ENCODE measurements at regions not wholly inside any gene's neighbourhood (a gene's known extent, or its start where the extent isn't known, plus 50 kb on each side); places are given as distances from the start of the nearest gene placed in this dataset.

GRCh38 chr1:47508702-47509431, 71.0 kb downstream of the FOXD2 start:
- Histone ChIP-seq H3K27ac (ENCODE audit: low read depth, low read length, severe bottlenecking) (no peak overlapping the region), H3K4me3 (ENCODE audit: extremely low read depth, insufficient read depth, low read length, poor library complexity, severe bottlenecking) (peak overlapping the region; percentile 26)
- WGBS, 2 experiments (ENCODE audit: insufficient coverage in 2 of 2): 1 to 10% methylated on average over 7 of the region's 18 CpGs

GRCh38 chr1:47510282-47510811, 72.5 kb downstream of the FOXD2 start:
- Histone ChIP-seq H3K4me3 (ENCODE audit: extremely low read depth, insufficient read depth, low read length, poor library complexity, severe bottlenecking) (no peak overlapping the region), H3K9me3 (ENCODE audit: control insufficient read depth, low read length) (peaks cover 4% of the 10 kb centered on the region), H3K36me3 (ENCODE audit: control insufficient read depth, insufficient read depth, low read length) (no peaks in the 10 kb centered on the region), H3K27ac (ENCODE audit: low read depth, low read length, severe bottlenecking) (no peak overlapping the region), H3K4me1 (ENCODE audit: control insufficient read depth, insufficient read depth, low read length, poor library complexity, severe bottlenecking) (peaks cover 7% of the 10 kb centered on the region)
- 73 to 88% methylated on average over 4 to 7 of the region's 10 CpGs for WGBS, 2 experiments (ENCODE audit: insufficient coverage in 2 of 2)

More at GRCh38 chr1:47508702-47509431, 71.0 kb downstream of the FOXD2 start:
- H3K36me3 ChIP-seq (ENCODE audit: control insufficient read depth, insufficient read depth, low read length): no peaks in the 10 kb centered on the region
- no peaks in the 10 kb centered on the region for H3K9me3 ChIP-seq (ENCODE audit: control insufficient read depth, low read length)
- H3K4me1 ChIP-seq (ENCODE audit: control insufficient read depth, insufficient read depth, low read length, poor library complexity, severe bottlenecking): peaks cover 7% of the 10 kb centered on the region

- Histone ChIP-seq H3K9me3 (ENCODE audit: control insufficient read depth, low read length) (peaks cover 4% of the 10 kb centered on the region), H3K27ac (ENCODE audit: low read depth, low read length, severe bottlenecking) (no peak overlapping the region), H3K4me3 (ENCODE audit: extremely low read depth, insufficient read depth, low read length, poor library complexity, severe bottlenecking) (no peak overlapping the region), H3K36me3 (ENCODE audit: control insufficient read depth, insufficient read depth, low read length) (no peaks in the 10 kb centered on the region), H3K4me1 (ENCODE audit: control insufficient read depth, insufficient read depth, low read length, poor library complexity, severe bottlenecking) (peaks cover 7% of the 10 kb centered on the region)
- WGBS, 2 experiments (ENCODE audit: insufficient coverage in 2 of 2): 93 to 95% methylated on average over 2 of the region's 2 CpGs
Measured at GRCh38 chr1:47511825-47512224, 74.0 kb downstream of the FOXD2 start.

- H3K4me3 ChIP-seq (ENCODE audit: extremely low read depth, insufficient read depth, low read length, poor library complexity, severe bottlenecking): no peak overlapping the region
- no peak overlapping the region for H3K27ac ChIP-seq (ENCODE audit: low read depth, low read length, severe bottlenecking)
- peaks cover 4% of the 10 kb centered on the region for H3K4me1 ChIP-seq (ENCODE audit: control insufficient read depth, insufficient read depth, low read length, poor library complexity, severe bottlenecking)
- H3K9me3 ChIP-seq (ENCODE audit: control insufficient read depth, low read length): peaks cover 4% of the 10 kb centered on the region
- 88 to 100% methylated on average over 3 of the region's 3 CpGs for WGBS, 2 experiments (ENCODE audit: insufficient coverage in 2 of 2)
- no peaks in the 10 kb centered on the region for H3K36me3 ChIP-seq (ENCODE audit: control insufficient read depth, insufficient read depth, low read length)
Measured at GRCh38 chr1:47513393-47513792, 75.5 kb downstream of the FOXD2 start.

GRCh38 chr1:47514229-47514628, 76.4 kb downstream of the FOXD2 start:
- Histone ChIP-seq H3K4me1 (ENCODE audit: control insufficient read depth, insufficient read depth, low read length, poor library complexity, severe bottlenecking) (no peaks in the 10 kb centered on the region), H3K27ac (ENCODE audit: low read depth, low read length, severe bottlenecking) (no peak overlapping the region), H3K36me3 (ENCODE audit: control insufficient read depth, insufficient read depth, low read length) (no peaks in the 10 kb centered on the region), H3K4me3 (ENCODE audit: extremely low read depth, insufficient read depth, low read length, poor library complexity, severe bottlenecking) (no peak overlapping the region), H3K9me3 (ENCODE audit: control insufficient read depth, low read length) (peaks cover 4% of the 10 kb centered on the region)

- H3K4me3 ChIP-seq (ENCODE audit: extremely low read depth, insufficient read depth, low read length, poor library complexity, severe bottlenecking): no peak overlapping the region
- no peaks in the 10 kb centered on the region for H3K36me3 ChIP-seq (ENCODE audit: control insufficient read depth, insufficient read depth, low read length)
- peaks cover 4% of the 10 kb centered on the region for H3K9me3 ChIP-seq (ENCODE audit: control insufficient read depth, low read length)
- H3K4me1 ChIP-seq (ENCODE audit: control insufficient read depth, insufficient read depth, low read length, poor library complexity, severe bottlenecking): no peaks in the 10 kb centered on the region
- WGBS, 2 experiments (ENCODE audit: insufficient coverage in 2 of 2): 85 to 92% methylated on average over 4 to 5 of the region's 8 CpGs
- H3K27ac ChIP-seq (ENCODE audit: low read depth, low read length, severe bottlenecking): no peak overlapping the region
Measured at GRCh38 chr1:47515164-47515789, 77.4 kb downstream of the FOXD2 start.

GRCh38 chr1:47517946-47518345, 80.1 kb downstream of the FOXD2 start:
- H3K4me1 ChIP-seq (ENCODE audit: control insufficient read depth, insufficient read depth, low read length, poor library complexity, severe bottlenecking): no peaks in the 10 kb centered on the region
- H3K36me3 ChIP-seq (ENCODE audit: control insufficient read depth, insufficient read depth, low read length): no peaks in the 10 kb centered on the region
- no peak overlapping the region for H3K4me3 ChIP-seq (ENCODE audit: extremely low read depth, insufficient read depth, low read length, poor library complexity, severe bottlenecking)
- H3K9me3 ChIP-seq (ENCODE audit: control insufficient read depth, low read length): peaks cover 4% of the 10 kb centered on the region
- no peak overlapping the region for H3K27ac ChIP-seq (ENCODE audit: low read depth, low read length, severe bottlenecking)
- 83 to 88% methylated on average over 1 of the region's 2 CpGs for WGBS, 2 experiments (ENCODE audit: insufficient coverage in 2 of 2)

- H3K27ac ChIP-seq (ENCODE audit: low read depth, low read length, severe bottlenecking): no peak overlapping the region
- H3K36me3 ChIP-seq (ENCODE audit: control insufficient read depth, insufficient read depth, low read length): no peaks in the 10 kb centered on the region
- peaks cover under 1% of the 10 kb centered on the region for H3K9me3 ChIP-seq (ENCODE audit: control insufficient read depth, low read length)
- no peaks in the 10 kb centered on the region for H3K4me1 ChIP-seq (ENCODE audit: control insufficient read depth, insufficient read depth, low read length, poor library complexity, severe bottlenecking)
- WGBS, 2 experiments (ENCODE audit: insufficient coverage in 2 of 2): 89 to 90% methylated on average over 4 of the region's 4 CpGs
- no peak overlapping the region for H3K4me3 ChIP-seq (ENCODE audit: extremely low read depth, insufficient read depth, low read length, poor library complexity, severe bottlenecking)
Measured at GRCh38 chr1:47519491-47519890, 81.6 kb downstream of the FOXD2 start.

GRCh38 chr1:47519971-47520370, 82.1 kb downstream of the FOXD2 start:
- Histone ChIP-seq H3K36me3 (ENCODE audit: control insufficient read depth, insufficient read depth, low read length) (no peaks in the 10 kb centered on the region), H3K9me3 (ENCODE audit: control insufficient read depth, low read length) (no peaks in the 10 kb centered on the region), H3K4me1 (ENCODE audit: control insufficient read depth, insufficient read depth, low read length, poor library complexity, severe bottlenecking) (no peaks in the 10 kb centered on the region), H3K27ac (ENCODE audit: low read depth, low read length, severe bottlenecking) (no peak overlapping the region), H3K4me3 (ENCODE audit: extremely low read depth, insufficient read depth, low read length, poor library complexity, severe bottlenecking) (no peak overlapping the region)
- WGBS, 2 experiments (ENCODE audit: insufficient coverage in 2 of 2): 85 to 87% methylated on average over 2 of the region's 3 CpGs

GRCh38 chr1:47521034-47521881, 83.4 kb downstream of the FOXD2 start:
- no peak overlapping the region for H3K27ac ChIP-seq (ENCODE audit: low read depth, low read length, severe bottlenecking)
- no peaks in the 10 kb centered on the region for H3K36me3 ChIP-seq (ENCODE audit: control insufficient read depth, insufficient read depth, low read length)
- H3K4me1 ChIP-seq (ENCODE audit: control insufficient read depth, insufficient read depth, low read length, poor library complexity, severe bottlenecking): no peaks in the 10 kb centered on the region
- no peak overlapping the region for H3K4me3 ChIP-seq (ENCODE audit: extremely low read depth, insufficient read depth, low read length, poor library complexity, severe bottlenecking)
- no peaks in the 10 kb centered on the region for H3K9me3 ChIP-seq (ENCODE audit: control insufficient read depth, low read length)
- WGBS, 2 experiments (ENCODE audit: insufficient coverage in 2 of 2): 92 to 97% methylated on average over 6 to 7 of the region's 11 CpGs

Data from mesodermal cell (in vitro differentiated cells).